ENCODE measurements at regions not wholly inside any gene's neighbourhood (a gene's known extent, or its start where the extent isn't known, plus 50 kb on each side); places are given as distances from the start of the nearest gene placed in this dataset.
A peak's percentile ranks its signal among the peaks of the same experiment; 100 is the strongest.

DNA sequence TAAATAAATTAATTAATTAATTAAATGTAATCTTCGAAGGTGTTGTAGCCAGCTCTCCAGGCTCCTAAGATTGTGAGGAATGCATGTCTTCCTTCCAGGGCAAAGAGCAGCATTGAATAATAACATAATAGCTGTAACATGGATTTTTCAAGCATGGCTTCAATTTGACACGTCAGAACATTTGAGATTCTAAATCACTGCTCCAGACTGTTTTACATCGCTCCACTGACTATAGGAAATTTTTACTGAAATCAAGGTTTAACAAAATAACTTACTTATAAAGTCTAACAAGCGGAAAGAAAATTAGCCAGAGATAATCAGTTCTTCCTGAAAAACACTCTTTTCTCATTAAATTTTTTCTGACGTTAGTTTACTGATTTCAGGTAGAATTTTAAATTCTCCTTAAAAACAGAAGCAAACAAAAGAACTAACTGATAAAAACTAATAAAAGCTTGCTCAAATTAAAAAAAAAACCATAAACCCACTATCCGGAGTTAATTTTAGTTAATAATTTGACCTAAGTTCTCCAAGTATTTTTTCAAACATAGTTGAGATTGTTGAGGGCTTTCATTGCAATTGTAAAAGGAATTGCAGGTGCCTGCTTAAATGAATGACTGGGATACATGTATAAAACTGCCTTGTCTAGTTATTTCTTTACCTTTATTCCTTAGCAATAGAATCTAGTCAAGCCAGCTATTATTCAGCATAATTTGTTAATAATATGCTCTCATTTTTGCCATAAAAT lies 51.2 kb upstream of the SGCE start:
- Histone ChIP-seq H2AFZ (no peak overlapping the region), H3K4me1 (ENCODE audit: insufficient read depth) (no peaks in the 10 kb centered on the region), H3K36me3 (ENCODE audit: insufficient read depth) (no peaks in the 10 kb centered on the region), H3K27me3 (ENCODE audit: insufficient read depth) (no peaks in the 10 kb centered on the region), H3K27ac (ENCODE audit: low read depth) (no peak overlapping the region), H3F3A (replicated peaks; ENCODE audit: low read depth) (no peaks in the 10 kb centered on the region), H3K4me3 (no peak overlapping the region), H4K20me1 (replicated peaks; ENCODE audit: insufficient read depth) (no peaks in the 10 kb centered on the region), H3K9me2 (ENCODE audit: insufficient read depth) (no peaks in the 10 kb centered on the region), H3K4me2 (no peak overlapping the region), H3K79me2 (replicated peaks; ENCODE audit: insufficient read depth) (no peaks in the 10 kb centered on the region)
- no peak for ATAC-seq
- Mint-ChIP-seq H3K27me3 (ENCODE audit: insufficient read depth, low read depth, poor library complexity) (peaks cover 3% of the 10 kb centered on the region), H3K4me3 (no peak overlapping the region), H3K27ac (peak overlapping the region; percentile 74; the same call in 1 of the 2 replicates), H3K9me3 (peaks cover 11% of the 10 kb centered on the region), H3K4me1 (peaks cover 3% of the 10 kb centered on the region; the same call in 2 of the 3 replicates), H3K36me3 (ENCODE audit: low read depth) (peaks cover 8% of the 10 kb centered on the region)
- no peak for DNase-seq (ENCODE audit: low spot score)
- TF ChIP-seq POLR2AphosphoS5 (IDR thresholded peaks at IDR 0.05; ENCODE audit: low read depth): no peak

DNA sequence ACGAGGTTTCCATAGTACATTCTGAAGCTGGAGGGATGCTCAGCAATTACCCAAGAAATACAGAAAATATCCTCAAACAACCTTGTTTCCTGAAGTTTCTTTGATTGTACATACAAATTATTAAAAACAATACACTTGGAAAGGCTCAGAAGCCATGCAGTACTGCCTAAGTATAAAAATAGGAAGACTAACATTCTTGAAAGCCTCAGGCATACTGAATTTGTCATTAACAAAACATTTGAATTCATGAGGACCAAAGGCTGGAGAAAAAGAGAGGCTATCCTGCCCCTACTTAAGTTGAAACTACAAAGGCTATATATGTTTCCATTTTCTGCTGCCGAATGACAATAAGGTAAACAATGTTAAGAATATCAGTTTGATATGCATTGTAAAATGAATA lies 54.3 kb upstream of the SGCE start:
- no peaks in the 10 kb centered on the region for H3K36me3 ChIP-seq (ENCODE audit: insufficient read depth)
- ATAC-seq (no peak), DNase-seq (ENCODE audit: low spot score) (no peak)
- Mint-ChIP-seq H3K27ac (no peak overlapping the region), H3K36me3 (ENCODE audit: low read depth) (peaks cover 4% of the 10 kb centered on the region; the same call in 2 of the 3 replicates), H3K4me1 (no peaks in the 10 kb centered on the region), H3K27me3 (ENCODE audit: insufficient read depth, low read depth, poor library complexity) (peaks cover 1% of the 10 kb centered on the region), H3K4me3 (no peak overlapping the region), H3K9me3 (peaks cover 5% of the 10 kb centered on the region)
- H3K27me3 ChIP-seq (ENCODE audit: insufficient read depth): no peaks in the 10 kb centered on the region
- H3K79me2 ChIP-seq (replicated peaks; ENCODE audit: insufficient read depth): no peaks in the 10 kb centered on the region
- H2AFZ ChIP-seq: no peak overlapping the region
- H3K4me1 ChIP-seq (ENCODE audit: insufficient read depth): no peaks in the 10 kb centered on the region
- no peak overlapping the region for H3K4me3 ChIP-seq
- H4K20me1 ChIP-seq (replicated peaks; ENCODE audit: insufficient read depth): no peaks in the 10 kb centered on the region
- H3K4me2 ChIP-seq: no peak overlapping the region
- no peaks in the 10 kb centered on the region for H3F3A ChIP-seq (replicated peaks; ENCODE audit: low read depth)
- no peak overlapping the region for H3K27ac ChIP-seq (ENCODE audit: low read depth)
- H3K9me2 ChIP-seq (ENCODE audit: insufficient read depth): peaks cover 3% of the 10 kb centered on the region; the same call in 1 of the 2 replicates
- TF ChIP-seq JUNB (IDR thresholded peaks at IDR 0.05; ENCODE audit: unreplicated experiment): no peak
- no peak for TF ChIP-seq NANOG (IDR thresholded peaks at IDR 0.05; ENCODE audit: borderline replicate concordance)
- TF ChIP-seq ZNF114 (CRISPR knock-in tag; IDR thresholded peaks at IDR 0.05): no peak
- TF ChIP-seq, protein P1, sequence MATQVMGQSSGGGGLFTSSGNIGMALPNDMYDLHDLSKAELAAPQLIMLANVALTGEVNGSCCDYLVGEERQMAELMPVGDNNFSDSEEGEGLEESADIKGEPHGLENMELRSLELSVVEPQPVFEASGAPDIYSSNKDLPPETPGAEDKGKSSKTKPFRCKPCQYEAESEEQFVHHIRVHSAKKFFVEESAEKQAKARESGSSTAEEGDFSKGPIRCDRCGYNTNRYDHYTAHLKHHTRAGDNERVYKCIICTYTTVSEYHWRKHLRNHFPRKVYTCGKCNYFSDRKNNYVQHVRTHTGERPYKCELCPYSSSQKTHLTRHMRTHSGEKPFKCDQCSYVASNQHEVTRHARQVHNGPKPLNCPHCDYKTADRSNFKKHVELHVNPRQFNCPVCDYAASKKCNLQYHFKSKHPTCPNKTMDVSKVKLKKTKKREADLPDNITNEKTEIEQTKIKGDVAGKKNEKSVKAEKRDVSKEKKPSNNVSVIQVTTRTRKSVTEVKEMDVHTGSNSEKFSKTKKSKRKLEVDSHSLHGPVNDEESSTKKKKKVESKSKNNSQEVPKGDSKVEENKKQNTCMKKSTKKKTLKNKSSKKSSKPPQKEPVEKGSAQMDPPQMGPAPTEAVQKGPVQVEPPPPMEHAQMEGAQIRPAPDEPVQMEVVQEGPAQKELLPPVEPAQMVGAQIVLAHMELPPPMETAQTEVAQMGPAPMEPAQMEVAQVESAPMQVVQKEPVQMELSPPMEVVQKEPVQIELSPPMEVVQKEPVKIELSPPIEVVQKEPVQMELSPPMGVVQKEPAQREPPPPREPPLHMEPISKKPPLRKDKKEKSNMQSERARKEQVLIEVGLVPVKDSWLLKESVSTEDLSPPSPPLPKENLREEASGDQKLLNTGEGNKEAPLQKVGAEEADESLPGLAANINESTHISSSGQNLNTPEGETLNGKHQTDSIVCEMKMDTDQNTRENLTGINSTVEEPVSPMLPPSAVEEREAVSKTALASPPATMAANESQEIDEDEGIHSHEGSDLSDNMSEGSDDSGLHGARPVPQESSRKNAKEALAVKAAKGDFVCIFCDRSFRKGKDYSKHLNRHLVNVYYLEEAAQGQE (IDR thresholded peaks at IDR 0.05; ENCODE audit: unreplicated experiment): no peak
- no peak for TF ChIP-seq EZH2 (IDR thresholded peaks at IDR 0.05; ENCODE audit: low read depth, unreplicated experiment)
- no peak for TF ChIP-seq EZH2phosphoT487 (IDR thresholded peaks at IDR 0.05; ENCODE audit: unreplicated experiment)
- TF ChIP-seq, protein P2, sequence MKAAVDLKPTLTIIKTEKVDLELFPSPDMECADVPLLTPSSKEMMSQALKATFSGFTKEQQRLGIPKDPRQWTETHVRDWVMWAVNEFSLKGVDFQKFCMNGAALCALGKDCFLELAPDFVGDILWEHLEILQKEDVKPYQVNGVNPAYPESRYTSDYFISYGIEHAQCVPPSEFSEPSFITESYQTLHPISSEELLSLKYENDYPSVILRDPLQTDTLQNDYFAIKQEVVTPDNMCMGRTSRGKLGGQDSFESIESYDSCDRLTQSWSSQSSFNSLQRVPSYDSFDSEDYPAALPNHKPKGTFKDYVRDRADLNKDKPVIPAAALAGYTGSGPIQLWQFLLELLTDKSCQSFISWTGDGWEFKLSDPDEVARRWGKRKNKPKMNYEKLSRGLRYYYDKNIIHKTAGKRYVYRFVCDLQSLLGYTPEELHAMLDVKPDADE (IDR thresholded peaks at IDR 0.05): no peak
- TF ChIP-seq ZNF331 (CRISPR knock-in tag; IDR thresholded peaks at IDR 0.05; ENCODE audit: low read depth): no peak
- TF ChIP-seq STAT1 (IDR thresholded peaks at IDR 0.05; ENCODE audit: unreplicated experiment): no peak
- no peak for TF ChIP-seq POLR2AphosphoS5 (IDR thresholded peaks at IDR 0.05; ENCODE audit: low read depth)
- TF ChIP-seq CREB1 (CRISPR knock-in tag; IDR thresholded peaks at IDR 0.05; ENCODE audit: low read depth): no peak
- TF ChIP-seq, protein P3, sequence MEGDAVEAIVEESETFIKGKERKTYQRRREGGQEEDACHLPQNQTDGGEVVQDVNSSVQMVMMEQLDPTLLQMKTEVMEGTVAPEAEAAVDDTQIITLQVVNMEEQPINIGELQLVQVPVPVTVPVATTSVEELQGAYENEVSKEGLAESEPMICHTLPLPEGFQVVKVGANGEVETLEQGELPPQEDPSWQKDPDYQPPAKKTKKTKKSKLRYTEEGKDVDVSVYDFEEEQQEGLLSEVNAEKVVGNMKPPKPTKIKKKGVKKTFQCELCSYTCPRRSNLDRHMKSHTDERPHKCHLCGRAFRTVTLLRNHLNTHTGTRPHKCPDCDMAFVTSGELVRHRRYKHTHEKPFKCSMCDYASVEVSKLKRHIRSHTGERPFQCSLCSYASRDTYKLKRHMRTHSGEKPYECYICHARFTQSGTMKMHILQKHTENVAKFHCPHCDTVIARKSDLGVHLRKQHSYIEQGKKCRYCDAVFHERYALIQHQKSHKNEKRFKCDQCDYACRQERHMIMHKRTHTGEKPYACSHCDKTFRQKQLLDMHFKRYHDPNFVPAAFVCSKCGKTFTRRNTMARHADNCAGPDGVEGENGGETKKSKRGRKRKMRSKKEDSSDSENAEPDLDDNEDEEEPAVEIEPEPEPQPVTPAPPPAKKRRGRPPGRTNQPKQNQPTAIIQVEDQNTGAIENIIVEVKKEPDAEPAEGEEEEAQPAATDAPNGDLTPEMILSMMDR (conservative IDR thresholded peaks at IDR 0.05; ENCODE audit: low read depth in 2 of 2): no peak
